H1 (cell line): ENCODE measurements at regions not wholly inside any gene's neighbourhood (a gene's known extent, or its start where the extent isn't known, plus 50 kb on each side); places are given as distances from the start of the nearest gene placed in this dataset.

ENCODE experiments used
- TAF1 ChIP-seq: IDR thresholded peaks from 2 replicates; pipeline ENCODE4 v1.6.1; 2011; ENCODE audit warnings: mild to moderate bottlenecking, low read depth, low read length
- TF ChIP-seq, protein P1 (sequence below): IDR thresholded peaks from 2 replicates; pipeline ENCODE4 v1.6.1; 2012; ENCODE audit warnings: inconsistent platforms

DNA sequence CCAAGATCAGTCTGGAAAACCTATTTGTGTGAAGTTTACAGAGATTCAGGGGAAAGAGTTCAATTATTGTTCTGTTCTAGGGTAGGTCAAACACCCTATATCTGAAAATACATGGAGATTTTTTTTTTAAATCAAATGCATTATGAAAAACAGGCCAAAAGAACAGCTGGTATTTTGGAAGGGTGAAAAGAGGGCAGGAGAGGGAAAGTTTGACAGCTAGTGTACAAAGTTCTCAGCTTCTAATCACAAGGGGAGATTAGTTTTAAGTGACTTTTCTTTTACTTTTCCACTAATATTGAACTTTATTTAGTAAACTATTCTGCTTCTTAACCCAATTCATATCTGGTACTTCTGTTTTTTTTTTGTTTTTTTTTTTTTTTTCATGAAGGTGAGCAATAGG is 66.2 kb upstream of the GRID2 start (continued):
- TF ChIP-seq, protein P1, sequence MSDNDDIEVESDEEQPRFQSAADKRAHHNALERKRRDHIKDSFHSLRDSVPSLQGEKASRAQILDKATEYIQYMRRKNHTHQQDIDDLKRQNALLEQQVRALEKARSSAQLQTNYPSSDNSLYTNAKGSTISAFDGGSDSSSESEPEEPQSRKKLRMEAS: no peak
- no peak for TF ChIP-seq TAF1
- TF ChIP-seq, all 59 proteins: peak for 0
